CD4-positive, alpha-beta T cell treated with Interleukin-15 for 1 hour (primary cell): ENCODE measurements at regions not wholly inside any gene's neighbourhood (a gene's known extent, or its start where the extent isn't known, plus 50 kb on each side); places are given as distances from the start of the nearest gene placed in this dataset.

ENCODE experiments used
- DNase-seq: peaks from one replicate; pipeline ENCODE4 v3.0.0-alpha.2; 2020

GRCh38 chr5:96157841-96158291, 196.2 kb upstream of the ELL2 start:
- no peak for DNase-seq

- DNase-seq, result no peak
Measured at GRCh38 chr5:96157077-96157780, 195.6 kb upstream of the ELL2 start.

- DNase-seq, result no peak
Measured at GRCh38 chr5:96155147-96155546, 193.5 kb upstream of the ELL2 start.

- DNase-seq, result peak; percentile 21
Measured at GRCh38 chr5:96151891-96152290, 190.2 kb upstream of the ELL2 start.

GRCh38 chr5:96150007-96150406, 188.4 kb upstream of the ELL2 start:
- no peak for DNase-seq

GRCh38 chr5:96149546-96149945, 187.9 kb upstream of the ELL2 start:
- no peak for DNase-seq

- DNase-seq, result no peak
Measured at GRCh38 chr5:96149021-96149420, 187.4 kb upstream of the ELL2 start.

GRCh38 chr5:96148376-96148775, 186.7 kb upstream of the ELL2 start:
- DNase-seq, result no peak

GRCh38 chr5:96147866-96148265, 186.2 kb upstream of the ELL2 start:
- no peak for DNase-seq

GRCh38 chr5:96146675-96147074, 185.0 kb upstream of the ELL2 start:
- peak; percentile 45 for DNase-seq

GRCh38 chr5:96144289-96144688, 182.6 kb upstream of the ELL2 start:
- DNase-seq, result no peak

- no peak for DNase-seq
Measured at GRCh38 chr5:96143450-96143849, 181.8 kb upstream of the ELL2 start.

- DNase-seq, result no peak
Measured at GRCh38 chr5:96142786-96143434, 181.3 kb upstream of the ELL2 start.

GRCh38 chr5:96142184-96142781, 180.6 kb upstream of the ELL2 start:
- no peak for DNase-seq

- no peak for DNase-seq
Measured at GRCh38 chr5:96141749-96142148, 180.1 kb upstream of the ELL2 start.

GRCh38 chr5:96140496-96140895, 178.8 kb upstream of the ELL2 start:
- no peak for DNase-seq

- DNase-seq, result no peak
Measured at GRCh38 chr5:96140084-96140483, 178.4 kb upstream of the ELL2 start.

GRCh38 chr5:96134886-96135285, 173.2 kb upstream of the ELL2 start:
- DNase-seq, result no peak

- DNase-seq, result no peak
Measured at GRCh38 chr5:96133341-96134079, 171.9 kb upstream of the ELL2 start.

GRCh38 chr5:96129276-96129675, 167.6 kb upstream of the ELL2 start:
- no peak for DNase-seq

- no peak for DNase-seq
Measured at GRCh38 chr5:96128204-96128864, 166.7 kb upstream of the ELL2 start.

GRCh38 chr5:96127538-96127937, 165.9 kb upstream of the ELL2 start:
- DNase-seq, result no peak
